Activated CD8-positive, alpha-beta memory T cell treated with anti-CD3 and anti-CD28 coated beads, Interleukin-2, amount 10 ng/mL, durations not matched to agents 7 days and 5 days (primary cell): ENCODE measurements at regions not wholly inside any gene's neighbourhood (a gene's known extent, or its start where the extent isn't known, plus 50 kb on each side); places are given as distances from the start of the nearest gene placed in this dataset.

ENCODE experiments used
- ATAC-seq: fragments of 150-1000 bp; cut with Tn5 transposase; one replicate; pipeline ENCODE4 v1.10.0; 2021; ENCODE audit warnings: moderate library complexity
- CTCF ChIA-PET: fragments of 350-600 bp; sonication (Branson Sonifier 250); formaldehyde crosslinking; loops from one replicate; lab custom pipeline; 2021; ENCODE audit warnings: antibody characterized with exemption; lab: Charles Lee
- DNase-seq: peaks from one replicate; pipeline ENCODE4 v3.0.0-alpha.2; 2020
- H3K27ac Mint-ChIP-seq: one replicate; pipeline ENCODE4 v1.8.0; 2021; ENCODE audit warnings: mild to moderate bottlenecking, mixed read lengths
- H3K27me3 Mint-ChIP-seq: one replicate; pipeline ENCODE4 v1.8.0; 2021; ENCODE audit warnings: mixed read lengths
- H3K36me3 Mint-ChIP-seq: one replicate; pipeline ENCODE4 v1.8.0; 2021; ENCODE audit warnings: mild to moderate bottlenecking, mixed read lengths
- H3K4me1 Mint-ChIP-seq: one replicate; pipeline ENCODE4 v1.8.0; 2021; ENCODE audit warnings: mixed read lengths
- H3K4me3 Mint-ChIP-seq: one replicate; pipeline ENCODE4 v1.8.0; 2021; ENCODE audit warnings: mild to moderate bottlenecking, moderate library complexity, mixed read lengths
- H3K9me3 Mint-ChIP-seq: one replicate; pipeline ENCODE4 v1.8.0; 2022; ENCODE audit warnings: low read depth, mixed read lengths

GRCh38 chr6:19638931-19639330 lies 198.2 kb upstream of the ID4 start:
- DNase-seq, result no peak
- Mint-ChIP-seq H3K9me3 (no peaks in the 10 kb centered on the region), H3K36me3 (no peaks in the 10 kb centered on the region), H3K27me3 (no peaks in the 10 kb centered on the region), H3K27ac (no peak overlapping the region), H3K4me1 (no peaks in the 10 kb centered on the region), H3K4me3 (no peak overlapping the region)
- ATAC-seq, result no peak
- CTCF ChIA-PET, result no interaction called here

GRCh38 chr6:19643287-19643686 lies 193.9 kb upstream of the ID4 start:
- ATAC-seq, result no peak

GRCh38 chr6:19643713-19644112 lies 193.5 kb upstream of the ID4 start:
- no peaks in the 10 kb centered on the region for H3K36me3 Mint-ChIP-seq
- H3K9me3 Mint-ChIP-seq, result peaks cover 2% of the 10 kb centered on the region
- H3K4me1 Mint-ChIP-seq, result no peaks in the 10 kb centered on the region
- no peaks in the 10 kb centered on the region for H3K27me3 Mint-ChIP-seq
- ATAC-seq (no peak), DNase-seq (no peak)
- no peak overlapping the region for H3K27ac Mint-ChIP-seq
- H3K4me3 Mint-ChIP-seq, result no peak overlapping the region
- CTCF ChIA-PET, result no interaction called here

More at GRCh38 chr6:19643287-19643686, 193.9 kb upstream of the ID4 start:
- no peak overlapping the region for H3K27ac Mint-ChIP-seq
- no peaks in the 10 kb centered on the region for H3K4me1 Mint-ChIP-seq
- peaks cover 2% of the 10 kb centered on the region for H3K9me3 Mint-ChIP-seq
- CTCF ChIA-PET, result no interaction called here
- H3K27me3 Mint-ChIP-seq, result no peaks in the 10 kb centered on the region
- H3K4me3 Mint-ChIP-seq, result no peak overlapping the region
- no peaks in the 10 kb centered on the region for H3K36me3 Mint-ChIP-seq
- DNase-seq, result no peak

GRCh38 chr6:19655744-19656143 lies 181.4 kb upstream of the ID4 start:
- DNase-seq (no peak), ATAC-seq (no peak)
- Mint-ChIP-seq H3K36me3 (no peaks in the 10 kb centered on the region), H3K27me3 (no peaks in the 10 kb centered on the region), H3K27ac (no peak overlapping the region), H3K4me1 (no peaks in the 10 kb centered on the region), H3K4me3 (no peak overlapping the region), H3K9me3 (peaks cover 1% of the 10 kb centered on the region)
- CTCF ChIA-PET, result interaction anchor here (0.6 kb wide), 1 partner anchor 25 kb away, joined by 4 read pairs; no protein-coding TSS in a partner anchor

GRCh38 chr6:19660123-19660910 lies 176.9 kb upstream of the ID4 start:
- Mint-ChIP-seq H3K9me3 (peaks cover 3% of the 10 kb centered on the region), H3K36me3 (no peaks in the 10 kb centered on the region), H3K27ac (no peak overlapping the region), H3K27me3 (no peaks in the 10 kb centered on the region), H3K4me1 (no peaks in the 10 kb centered on the region), H3K4me3 (no peak overlapping the region)
- CTCF ChIA-PET, result no interaction called here
- ATAC-seq (no peak), DNase-seq (no peak)

GRCh38 chr6:19662911-19663310 lies 174.3 kb upstream of the ID4 start:
- Mint-ChIP-seq H3K9me3 (peaks cover 2% of the 10 kb centered on the region), H3K4me1 (no peaks in the 10 kb centered on the region), H3K4me3 (no peak overlapping the region), H3K27ac (no peak overlapping the region), H3K27me3 (no peaks in the 10 kb centered on the region), H3K36me3 (no peaks in the 10 kb centered on the region)
- CTCF ChIA-PET, result no interaction called here
- DNase-seq (no peak), ATAC-seq (no peak)

GRCh38 chr6:19663479-19663878 lies 173.7 kb upstream of the ID4 start:
- no peak overlapping the region for H3K4me3 Mint-ChIP-seq
- peaks cover 2% of the 10 kb centered on the region for H3K9me3 Mint-ChIP-seq
- H3K27ac Mint-ChIP-seq, result no peak overlapping the region
- DNase-seq, result no peak
- ATAC-seq, result no peak
- CTCF ChIA-PET, result no interaction called here
- no peaks in the 10 kb centered on the region for H3K36me3 Mint-ChIP-seq
- H3K4me1 Mint-ChIP-seq, result no peaks in the 10 kb centered on the region
- H3K27me3 Mint-ChIP-seq, result no peaks in the 10 kb centered on the region

GRCh38 chr6:19664050-19664449 lies 173.1 kb upstream of the ID4 start:
- H3K27me3 Mint-ChIP-seq, result no peaks in the 10 kb centered on the region
- CTCF ChIA-PET, result no interaction called here
- DNase-seq, result no peak
- no peaks in the 10 kb centered on the region for H3K4me1 Mint-ChIP-seq
- no peaks in the 10 kb centered on the region for H3K36me3 Mint-ChIP-seq
- ATAC-seq, result no peak
- no peak overlapping the region for H3K4me3 Mint-ChIP-seq
- no peak overlapping the region for H3K27ac Mint-ChIP-seq
- peaks cover 2% of the 10 kb centered on the region for H3K9me3 Mint-ChIP-seq

GRCh38 chr6:19664878-19665612 lies 172.1 kb upstream of the ID4 start:
- ATAC-seq (no peak), DNase-seq (no peak)
- no peak overlapping the region for H3K4me3 Mint-ChIP-seq
- CTCF ChIA-PET, result no interaction called here
- peaks cover 2% of the 10 kb centered on the region for H3K9me3 Mint-ChIP-seq
- H3K27ac Mint-ChIP-seq, result no peak overlapping the region
- H3K27me3 Mint-ChIP-seq, result no peaks in the 10 kb centered on the region
- H3K36me3 Mint-ChIP-seq, result no peaks in the 10 kb centered on the region
- no peaks in the 10 kb centered on the region for H3K4me1 Mint-ChIP-seq

- CTCF ChIA-PET, result no interaction called here
- DNase-seq (no peak), ATAC-seq (no peak)
- H3K4me1 Mint-ChIP-seq, result no peaks in the 10 kb centered on the region
- H3K9me3 Mint-ChIP-seq, result peaks cover 2% of the 10 kb centered on the region
- no peak overlapping the region for H3K4me3 Mint-ChIP-seq
- H3K36me3 Mint-ChIP-seq, result no peaks in the 10 kb centered on the region
- no peaks in the 10 kb centered on the region for H3K27me3 Mint-ChIP-seq
- no peak overlapping the region for H3K27ac Mint-ChIP-seq
Observed at GRCh38 chr6:19665613-19665909, 171.6 kb upstream of the ID4 start.

GRCh38 chr6:19668710-19669109 lies 168.5 kb upstream of the ID4 start:
- no peak overlapping the region for H3K4me3 Mint-ChIP-seq
- no peaks in the 10 kb centered on the region for H3K27me3 Mint-ChIP-seq
- CTCF ChIA-PET, result no interaction called here
- no peaks in the 10 kb centered on the region for H3K4me1 Mint-ChIP-seq
- H3K27ac Mint-ChIP-seq, result no peak overlapping the region
- no peaks in the 10 kb centered on the region for H3K9me3 Mint-ChIP-seq
- H3K36me3 Mint-ChIP-seq, result no peaks in the 10 kb centered on the region
- DNase-seq, result no peak
- no peak for ATAC-seq

GRCh38 chr6:19669206-19669605 lies 168.0 kb upstream of the ID4 start:
- no peak overlapping the region for H3K4me3 Mint-ChIP-seq
- H3K36me3 Mint-ChIP-seq, result no peaks in the 10 kb centered on the region
- H3K4me1 Mint-ChIP-seq, result no peaks in the 10 kb centered on the region
- CTCF ChIA-PET, result no interaction called here
- ATAC-seq, result no peak
- no peak overlapping the region for H3K27ac Mint-ChIP-seq
- no peak for DNase-seq
- no peaks in the 10 kb centered on the region for H3K9me3 Mint-ChIP-seq
- no peaks in the 10 kb centered on the region for H3K27me3 Mint-ChIP-seq

GRCh38 chr6:19682859-19683258 lies 154.3 kb upstream of the ID4 start:
- Mint-ChIP-seq H3K27me3 (no peaks in the 10 kb centered on the region), H3K9me3 (peaks cover 5% of the 10 kb centered on the region), H3K4me3 (no peak overlapping the region), H3K4me1 (no peaks in the 10 kb centered on the region), H3K36me3 (no peaks in the 10 kb centered on the region), H3K27ac (no peak overlapping the region)
- CTCF ChIA-PET, result no interaction called here
- DNase-seq (no peak), ATAC-seq (no peak)

GRCh38 chr6:19690325-19691075 lies 146.7 kb upstream of the ID4 start:
- peaks cover 23% of the 10 kb centered on the region for H3K27me3 Mint-ChIP-seq
- CTCF ChIA-PET, result no interaction called here
- ATAC-seq, result no peak
- H3K36me3 Mint-ChIP-seq, result no peaks in the 10 kb centered on the region
- no peak for DNase-seq
- H3K9me3 Mint-ChIP-seq, result no peaks in the 10 kb centered on the region
- H3K4me1 Mint-ChIP-seq, result no peaks in the 10 kb centered on the region
- no peak overlapping the region for H3K4me3 Mint-ChIP-seq
- H3K27ac Mint-ChIP-seq, result no peak overlapping the region
